GM13976 (cell line): ENCODE measurements at regions not wholly inside any gene's neighbourhood (a gene's known extent, or its start where the extent isn't known, plus 50 kb on each side); places are given as distances from the start of the nearest gene placed in this dataset.

Experiments
- DNase-seq: peaks from one replicate; pipeline ENCODE4 v3.0.0; 2012; ENCODE audit warnings: low spot score
- CTCF ChIP-seq: IDR thresholded peaks from 2 replicates; pipeline ENCODE4 v1.5.1; 2012; ENCODE audit warnings: borderline replicate concordance, mild to moderate bottlenecking; ENCODE audit not compliant: insufficient read depth; ENCODE audit errors: extremely low read depth, missing control alignments, control extremely low read depth
- in situ Hi-C: fragments of 300-500 bp; cut with MboI; formaldehyde crosslinking; loops from one replicate; pipeline ENCODE4 v1.12.0; 2022; ENCODE audit warnings: low sequenced_read_pairs, mixed read lengths, inconsistent platforms; ENCODE audit not compliant: unreplicated experiment

GRCh38 chr7:83702446-83702845 lies 53.5 kb upstream of the SEMA3E start:
- in situ Hi-C loops, result no loop called here
- TF ChIP-seq CTCF, result no peak
- DNase-seq, result no peak

GRCh38 chr7:83701736-83702135 lies 52.8 kb upstream of the SEMA3E start:
- TF ChIP-seq CTCF, result no peak
- no peak for DNase-seq
- in situ Hi-C loops, result no loop called here
